AG09319 (cell line): ENCODE measurements at regions not wholly inside any gene's neighbourhood (a gene's known extent, or its start where the extent isn't known, plus 50 kb on each side); places are given as distances from the start of the nearest gene placed in this dataset.

Experiments used
- DNase-seq: peaks from one replicate; pipeline ENCODE4 v3.0.0-alpha.2; 2010; ENCODE audit warnings: low read depth; ENCODE audit errors: extremely low read depth
- CTCF ChIP-seq: IDR thresholded peaks from 2 replicates; pipeline ENCODE4 v1.5.1; 2011; ENCODE audit warnings: low read depth, mild to moderate bottlenecking, inconsistent platforms, low read length, moderate library complexity

- DNase-seq, result no peak
- no peak for TF ChIP-seq CTCF
These were observed 222.2 kb downstream of the IDS start for GRCh38 chrX:149282909-149283308.

- DNase-seq, result no peak
- no peak for TF ChIP-seq CTCF
These were observed 225.1 kb downstream of the IDS start for GRCh38 chrX:149280011-149280410.

GRCh38 chrX:149275836-149276235 lies 229.3 kb downstream of the IDS start:
- no peak for DNase-seq
- TF ChIP-seq CTCF, result no peak

- no peak for TF ChIP-seq CTCF
- no peak for DNase-seq
These were observed 230.5 kb downstream of the IDS start for GRCh38 chrX:149274516-149275105.

- no peak for DNase-seq
- no peak for TF ChIP-seq CTCF
These were observed 232.2 kb downstream of the IDS start for GRCh38 chrX:149272690-149273463.

- no peak for DNase-seq
- TF ChIP-seq CTCF, result no peak
These were observed 237.0 kb downstream of the IDS start for GRCh38 chrX:149267878-149268813.
